Gastrocnemius medialis (tissue), 4 donors: ENCODE measurements at regions not wholly inside any gene's neighbourhood (a gene's known extent, or its start where the extent isn't known, plus 50 kb on each side); places are given as distances from the start of the nearest gene placed in this dataset.

Source experiments
- CTCF ChIP-seq, 5 experiments: fragments of 450-650 bp in 3 of 5; fragments of 200-600 bp in 2 of 5; sonication (generic) in 2 of 5; IDR thresholded peaks in 4 of 5; conservative IDR thresholded peaks in 1 of 5; 1 replicate in 4 of 5; 2 replicates in 1 of 5; pipeline ENCODE4 v1.5.1; 2016 to 2019; ENCODE audit warnings: antibody characterized with exemption in 5 of 5, mild to moderate bottlenecking in 3 of 5, moderate library complexity in 3 of 5
- POLR2A ChIP-seq, 2 donors: fragments of 450-650 bp; IDR thresholded peaks; one replicate each; pipeline ENCODE4 v1.6.1; 2017; ENCODE audit warnings: antibody characterized with exemption in 2 of 2, mild to moderate bottlenecking in 2 of 2, moderate library complexity in 2 of 2

DNA sequence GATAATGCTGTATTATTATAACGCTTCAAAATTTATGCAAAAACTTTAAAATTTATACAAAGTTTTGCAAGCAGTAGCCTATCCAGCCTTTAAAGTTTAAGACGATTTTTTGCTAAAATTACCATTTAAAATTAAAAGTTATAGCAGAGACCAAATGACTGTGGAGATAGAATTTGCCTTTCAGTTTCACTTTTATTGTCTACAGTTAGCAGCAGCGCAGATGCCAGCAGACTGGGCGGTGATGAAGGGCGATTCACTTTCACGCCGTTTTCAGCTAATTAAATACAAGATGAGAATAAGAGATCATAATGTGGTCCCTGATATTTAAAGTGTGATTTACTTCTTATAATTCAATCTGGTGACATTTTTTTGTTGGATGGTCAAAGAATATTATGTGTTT lies 1381.5 kb upstream of the ADGRL3 start:
- TF ChIP-seq CTCF (IDR thresholded peaks at IDR 0.05 in 4 of 5, conservative IDR thresholded peaks at IDR 0.05 in 1 of 5), result no peak
- no peak for TF ChIP-seq POLR2A (IDR thresholded peaks at IDR 0.05)
